Endothelial cell of umbilical vein (primary cell): ENCODE measurements at regions not wholly inside any gene's neighbourhood (a gene's known extent, or its start where the extent isn't known, plus 50 kb on each side); places are given as distances from the start of the nearest gene placed in this dataset.

Experiments used
- BruUV-seq: library from RNA; stranded (reverse); fragments of 400-500 nt; replicated peaks from 2 replicates; lab custom pipeline; 2021; lab: Mats Ljungman, UMichigan
- CTCF ChIA-PET: fragments of 300-600, 350-600 bp; sonication (Branson Sonifier 250); formaldehyde crosslinking; loops from one replicate; lab custom pipeline; 2021; ENCODE audit warnings: antibody characterized with exemption, inconsistent platforms; lab: Charles Lee
- POLR2A ChIA-PET: fragments of 300-600, 350-600 bp; sonication (Branson Sonifier 250); formaldehyde crosslinking; loops from one replicate; lab custom pipeline; 2021; ENCODE audit warnings: antibody characterized with exemption, inconsistent platforms; lab: Charles Lee
- DNase-seq: peaks from one replicate; pipeline ENCODE4 v3.0.0-alpha.2; 2011; ENCODE audit warnings: low read depth, low spot score
- FAIRE-seq: peaks from 2 replicates; lab custom pipeline; 2011; peaks lifted over from hg19 to GRCh38; lab: Jason Lieb, UNC
- H2AFZ ChIP-seq: 2 replicates; pipeline ENCODE4 v1.6.0; 2012; ENCODE audit warnings: low read depth, low read length, control low read depth, inconsistent platforms
- H3K27ac ChIP-seq: 2 replicates; pipeline ENCODE4 v1.5.1; 2011; ENCODE audit warnings: low read depth, mild to moderate bottlenecking, control low read depth, low read length, moderate library complexity; ENCODE audit not compliant: insufficient read depth
- H3K27me3 ChIP-seq, 2 experiments: 2 replicates each; pipeline versions ENCODE4 v1.6.0 to v1.6.1; 2011; ENCODE audit warnings: low read length in 2 of 2, mixed read lengths in 1 of 2; ENCODE audit not compliant: control insufficient read depth in 2 of 2, insufficient read depth in 2 of 2
- H3K36me3 ChIP-seq, 2 experiments: 2 replicates in 1 of 2; 3 replicates in 1 of 2; pipeline ENCODE4 v1.5.1; 2011; ENCODE audit warnings: low read length in 2 of 2, mild to moderate bottlenecking in 1 of 2, moderate library complexity in 1 of 2; ENCODE audit not compliant: control insufficient read depth in 2 of 2, insufficient read depth in 2 of 2; ENCODE audit errors: extremely low read depth in 1 of 2
- H3K4me1 ChIP-seq: 3 replicates; pipeline ENCODE4 v1.5.1; 2011; ENCODE audit warnings: mild to moderate bottlenecking, low read length; ENCODE audit not compliant: control insufficient read depth, insufficient read depth; ENCODE audit errors: extremely low read depth
- H3K4me2 ChIP-seq: 2 replicates; pipeline ENCODE4 v1.6.1; 2011; ENCODE audit warnings: low read length, control low read depth, mixed read lengths; ENCODE audit not compliant: insufficient read depth
- H3K4me3 ChIP-seq, 3 experiments: fragments of 200-600 bp in 1 of 3; sonication (generic), shearing (Covaris generic) in 1 of 3; replicated peaks in 1 of 3; 2 replicates each; pipeline ENCODE4 v1.5.1; 2011 to 2016; ENCODE audit warnings: control low read depth in 3 of 3, low read length in 3 of 3, mild to moderate bottlenecking in 2 of 3, inconsistent platforms in 1 of 3, low read depth in 1 of 3, moderate library complexity in 1 of 3; ENCODE audit not compliant: insufficient read depth in 1 of 3
- H3K79me2 ChIP-seq: 2 replicates; pipeline ENCODE4 v1.6.0; 2012; ENCODE audit warnings: low read length, inconsistent platforms; ENCODE audit not compliant: control insufficient read depth, insufficient read depth
- H3K9ac ChIP-seq: replicated peaks from 2 replicates; pipeline ENCODE3; 2011; ENCODE audit warnings: low read length, control low read depth; ENCODE audit not compliant: insufficient read depth; ENCODE audit errors: extremely low read depth
- H3K9me1 ChIP-seq: replicated peaks from 3 replicates; pipeline ENCODE4 v1.6.0; 2011; ENCODE audit warnings: mild to moderate bottlenecking, low read length; ENCODE audit not compliant: control insufficient read depth, insufficient read depth; ENCODE audit errors: extremely low read depth
- H3K9me3 ChIP-seq: replicated peaks from 2 replicates; pipeline ENCODE4 v1.5.1; 2012; ENCODE audit warnings: low read length, inconsistent platforms; ENCODE audit not compliant: control insufficient read depth, insufficient read depth
- H4K20me1 ChIP-seq: replicated peaks from 2 replicates; pipeline ENCODE3; 2011; ENCODE audit warnings: mild to moderate bottlenecking, low read length; ENCODE audit not compliant: control insufficient read depth, insufficient read depth; ENCODE audit errors: extremely low read depth
- CTCF ChIP-seq, 2 donors: IDR thresholded peaks; 1 replicate in 1 of 2; 2 replicates in 1 of 2; pipeline ENCODE4 v1.5.1; 2011; ENCODE audit warnings: low read length in 2 of 2, mild to moderate bottlenecking in 2 of 2, moderate library complexity in 2 of 2, control low read depth in 1 of 2, inconsistent platforms in 1 of 2, low read depth in 1 of 2; ENCODE audit not compliant: insufficient read depth in 1 of 2; ENCODE audit errors: extremely low read depth in 1 of 2
- EZH2 ChIP-seq: IDR thresholded peaks from 2 replicates; pipeline ENCODE4 v1.6.1; 2012; ENCODE audit warnings: borderline replicate concordance, low read depth, mild to moderate bottlenecking, moderate library complexity, low read length, inconsistent platforms; ENCODE audit not compliant: severe bottlenecking
- FOS ChIP-seq: IDR thresholded peaks from 2 replicates; pipeline ENCODE4 v1.6.1; 2011; ENCODE audit warnings: mild to moderate bottlenecking, low read length, moderate library complexity, borderline replicate concordance; ENCODE audit not compliant: insufficient read depth
- GATA2 ChIP-seq: IDR thresholded peaks from 2 replicates; pipeline ENCODE4 v1.7.0; 2011; ENCODE audit warnings: low read depth, mild to moderate bottlenecking, moderate library complexity, mixed read lengths, low read length; ENCODE audit not compliant: insufficient read length, insufficient read depth
- JUN ChIP-seq: IDR thresholded peaks from 2 replicates; pipeline ENCODE4 v1.6.1; 2011; ENCODE audit warnings: borderline replicate concordance, low read depth; ENCODE audit not compliant: insufficient read length, insufficient read depth
- MAX ChIP-seq: IDR thresholded peaks from 2 replicates; pipeline ENCODE4 v1.6.1; 2011; ENCODE audit not compliant: insufficient read depth, insufficient read length
- MYC ChIP-seq: IDR thresholded peaks from one replicate; pipeline ENCODE4 v1.6.1; 2011; ENCODE audit warnings: mild to moderate bottlenecking, low read depth, low read length
- POLR2A ChIP-seq: IDR thresholded peaks from 2 replicates; pipeline ENCODE4 v1.6.1; 2012; ENCODE audit warnings: low read depth, mild to moderate bottlenecking, control low read depth, low read length
- POLR2AphosphoS5 ChIP-seq: IDR thresholded peaks from 2 replicates; pipeline ENCODE4 v1.6.1; 2012; ENCODE audit warnings: low read depth, mild to moderate bottlenecking, control low read depth, low read length, moderate library complexity; ENCODE audit not compliant: insufficient read depth
- dilution Hi-C: fragments of 300-500 bp; cut with MboI; formaldehyde crosslinking; loops from one replicate; pipeline ENCODE4 v1.15.0; 2019; ENCODE audit warnings: low sequenced_read_pairs; ENCODE audit not compliant: extremely low pct_ligation_motif_present
- intact Hi-C: fragments of 100-400 bp; cut with micrococcal nuclease; formaldehyde crosslinking; loops from one replicate; pipeline ENCODE4 v1.10.0; 2022

- H3K9me1 ChIP-seq = no peaks in the 10 kb centered on the region
- H3K4me2 ChIP-seq = no peak overlapping the region
- TF ChIP-seq POLR2A (no peak), POLR2AphosphoS5 (no peak), EZH2 (no peak), MAX (no peak), MYC (no peak), JUN (no peak), FOS (no peak), GATA2 (no peak), CTCF (IDR thresholded peaks at IDR 0.05; ENCODE audit: extremely low read depth in 1 of 2, insufficient read depth in 1 of 2, low read depth in 1 of 2, low read length in 2 of 2) (no peak)
- H3K9ac ChIP-seq = no peak overlapping the region
- H3K4me1 ChIP-seq = no peaks in the 10 kb centered on the region
- no peaks in the 10 kb centered on the region for H4K20me1 ChIP-seq
- no peaks in the 10 kb centered on the region for H3K27me3 ChIP-seq
- no peak overlapping the region for H2AFZ ChIP-seq
- no peak overlapping the region for H3K4me3 ChIP-seq
- ChIA-PET POLR2A (no interaction called here), CTCF (no interaction called here)
- FAIRE-seq = no peak
- dilution Hi-C loops (no loop called here), intact Hi-C loops (no loop called here)
- DNase-seq = no peak
- no peaks in the 10 kb centered on the region for H3K9me3 ChIP-seq
- H3K79me2 ChIP-seq = no peaks in the 10 kb centered on the region
- BruUV-seq = no TSS peak
- H3K27ac ChIP-seq = no peak overlapping the region
- no peaks in the 10 kb centered on the region for H3K36me3 ChIP-seq
Observed at GRCh38 chrX:128582036-128582435, 529.8 kb upstream of the ACTRT1 start.
